ENCODE measurements at regions not wholly inside any gene's neighbourhood (a gene's known extent, or its start where the extent isn't known, plus 50 kb on each side); places are given as distances from the start of the nearest gene placed in this dataset.

GRCh38 chr5:121325930-121326329, 525.8 kb upstream of the FTMT start:
- TF ChIP-seq RFX1 (IDR thresholded peaks at IDR 0.05) (no peak), FOXM1 (CRISPR knock-in tag; IDR thresholded peaks at IDR 0.05) (no peak), ZNF282 (IDR thresholded peaks at IDR 0.05; ENCODE audit: partially characterized antibody) (no peak)
